Erythroblast (primary cell): ENCODE measurements at regions not wholly inside any gene's neighbourhood (a gene's known extent, or its start where the extent isn't known, plus 50 kb on each side); places are given as distances from the start of the nearest gene placed in this dataset.

Experiments
- GATA1 ChIP-seq: IDR thresholded peaks from 2 replicates; pipeline ENCODE4 v1.6.1; 2011; ENCODE audit warnings: low read depth, mild to moderate bottlenecking, control low read depth, low read length, moderate library complexity
- POLR2A ChIP-seq: IDR thresholded peaks from 2 replicates; pipeline ENCODE4 v1.6.1; 2011; ENCODE audit warnings: mild to moderate bottlenecking, low read length

GRCh38 chr5:105503950-105504349, 1941.4 kb upstream of the NUDT12 start:
- TF ChIP-seq POLR2A: no peak
- no peak for TF ChIP-seq GATA1
